ENCODE measurements at regions not wholly inside any gene's neighbourhood (a gene's known extent, or its start where the extent isn't known, plus 50 kb on each side); places are given as distances from the start of the nearest gene placed in this dataset.

DNA sequence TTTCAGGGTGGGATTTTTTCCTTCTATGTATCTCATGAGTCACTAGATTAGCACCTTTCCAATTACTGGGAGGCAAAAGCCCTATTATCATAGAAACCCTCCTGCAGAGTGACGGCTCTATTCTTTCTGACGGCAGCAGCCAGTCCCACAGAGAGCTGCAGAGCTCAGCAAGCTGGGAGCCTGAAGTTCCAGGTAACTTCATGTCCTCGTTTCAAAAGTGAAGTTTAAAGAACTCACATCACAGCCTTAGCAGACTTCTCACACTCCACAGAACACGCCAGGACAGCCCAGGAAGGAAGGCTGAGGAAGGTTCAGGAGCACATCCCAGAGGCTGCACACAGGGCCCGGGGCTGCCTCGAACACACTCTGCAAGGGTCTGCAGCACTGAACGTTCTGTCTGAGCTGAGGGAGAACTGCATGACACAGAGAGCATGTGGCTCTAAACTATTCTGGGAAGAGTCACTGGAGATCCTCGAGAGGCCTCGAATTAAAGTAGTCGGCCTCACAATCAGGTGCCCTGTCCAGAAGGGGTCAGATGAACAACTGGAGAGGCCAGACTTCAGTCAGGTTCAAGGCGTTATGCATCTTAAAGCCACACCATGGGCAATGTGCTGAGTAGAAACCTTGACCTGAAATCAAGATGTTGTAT, 104.2 kb upstream of the DRD2 start:
- DNase-seq = no peak

- no peak for DNase-seq
Observed at GRCh38 chr11:113578715-113579250, 103.6 kb upstream of the DRD2 start.

GRCh38 chr11:113578033-113578380, 102.8 kb upstream of the DRD2 start:
- DNase-seq = no peak

DNA sequence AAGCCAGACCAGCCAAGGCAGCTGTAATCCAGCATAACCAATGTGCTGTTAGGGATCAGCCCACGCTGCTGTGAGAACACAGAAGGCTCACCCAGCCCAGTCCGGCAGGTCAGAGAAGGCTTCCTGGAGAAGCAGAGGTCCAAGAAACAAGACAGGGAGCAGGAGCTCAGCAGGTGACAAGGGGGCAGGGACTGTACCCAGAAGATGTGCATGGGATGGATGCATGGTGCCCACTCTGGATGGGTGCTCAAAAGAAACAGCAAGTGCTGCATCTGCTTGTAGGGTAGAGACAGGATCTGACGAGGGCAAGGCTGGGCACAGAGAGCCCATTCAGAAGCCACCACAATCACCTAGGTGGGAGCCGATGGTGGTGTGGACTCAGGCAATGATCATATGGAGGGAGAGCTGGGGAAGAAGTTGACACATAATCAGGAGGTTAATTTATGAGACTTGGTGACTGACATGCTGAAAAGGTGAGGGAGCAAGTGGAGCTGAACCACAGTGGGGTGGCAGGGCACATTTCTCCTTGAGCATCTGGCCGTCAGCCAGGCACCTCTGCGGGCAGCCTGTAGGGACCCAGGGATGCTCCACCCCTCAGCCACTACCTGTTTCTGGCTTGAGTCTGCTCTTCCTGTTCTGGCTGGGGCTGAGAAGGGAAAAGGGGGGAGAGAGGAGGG, 102.3 kb upstream of the DRD2 start:
- DNase-seq = peak in 1 of 5 donors; percentile 22

DNA sequence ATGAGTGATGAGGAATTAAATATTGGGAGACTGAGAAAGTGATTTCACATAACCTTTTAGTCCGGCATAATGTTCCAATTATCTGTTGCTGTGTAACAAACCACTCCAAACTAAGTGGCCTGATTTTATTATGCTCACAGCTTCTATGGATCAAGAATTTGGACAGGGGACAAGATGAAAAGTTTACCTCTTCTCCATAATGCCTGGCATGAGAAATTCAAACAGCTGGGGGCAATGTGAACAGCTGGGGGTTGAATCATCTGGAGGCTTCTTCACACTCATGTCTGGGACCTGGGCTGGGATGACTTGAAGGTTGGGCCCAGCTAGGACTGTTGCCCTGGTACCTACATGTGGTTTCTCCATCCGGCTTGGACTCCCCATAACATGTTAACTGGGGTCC, 99.4 kb upstream of the DRD2 start:
- no peak for DNase-seq

GRCh38 chr11:113574171-113574570, 99.0 kb upstream of the DRD2 start:
- no peak for DNase-seq

- no peak for DNase-seq
Observed at GRCh38 chr11:113572136-113572735, 97.0 kb upstream of the DRD2 start.

GRCh38 chr11:113571531-113571930, 96.3 kb upstream of the DRD2 start:
- no peak for DNase-seq

DNA sequence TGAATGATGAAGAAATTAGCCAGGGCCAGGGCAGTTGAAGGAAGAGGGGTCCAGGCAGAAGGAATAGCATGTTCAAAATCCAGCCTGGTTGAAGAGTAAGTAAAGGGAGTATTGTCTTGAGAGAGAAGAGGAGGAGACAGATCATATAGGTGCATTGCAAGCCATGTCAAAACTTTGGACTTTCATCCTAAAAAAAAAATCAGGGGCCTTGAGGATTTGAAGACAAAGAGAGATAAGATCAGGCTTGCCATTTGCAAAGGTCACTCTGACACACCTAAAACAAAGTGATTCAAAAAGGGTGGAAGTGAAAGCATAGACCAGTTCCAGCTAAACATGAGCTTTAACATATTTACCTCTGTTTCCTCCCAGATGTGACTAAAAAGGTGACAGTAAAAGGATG, 95.7 kb upstream of the DRD2 start:
- no peak for DNase-seq

DNA sequence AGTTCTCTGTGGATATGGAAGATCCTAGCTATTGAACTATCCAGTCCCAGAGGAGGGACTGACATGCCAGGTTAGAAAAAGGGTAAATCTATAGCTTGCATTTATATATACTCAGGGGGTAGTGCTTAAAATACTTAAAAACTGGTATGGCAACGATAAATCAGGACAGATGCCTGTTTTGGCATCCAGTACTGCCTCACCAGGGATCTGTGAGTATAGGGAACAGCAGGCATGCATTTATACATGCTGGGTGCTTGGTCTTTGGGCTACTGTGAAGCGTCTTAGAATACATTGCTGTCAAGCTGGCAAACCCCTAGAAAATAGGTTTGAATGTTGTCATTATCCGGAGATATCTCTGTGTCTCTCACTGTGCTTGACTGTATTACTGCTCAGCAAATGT, 94.2 kb upstream of the DRD2 start:
- no peak for DNase-seq

DNA sequence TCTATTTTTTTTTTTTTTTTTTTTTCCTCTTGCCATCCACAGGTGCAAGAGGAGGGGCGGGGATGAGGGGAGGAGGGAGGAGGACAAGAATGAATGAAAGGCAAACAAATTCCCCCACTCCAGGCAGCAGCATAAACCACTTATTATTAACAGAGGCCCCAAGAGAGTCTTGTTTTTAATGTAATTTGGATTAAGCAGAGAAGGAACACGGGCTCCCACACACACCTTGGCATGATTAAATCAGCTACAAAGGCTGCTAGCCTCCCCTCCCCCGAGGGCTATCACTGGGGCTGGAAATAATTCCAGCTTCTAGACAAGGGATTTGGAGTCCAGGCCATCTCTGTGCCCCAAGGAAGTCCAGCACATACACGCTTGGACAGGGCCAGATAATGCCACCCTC, 93.4 kb upstream of the DRD2 start:
- DNase-seq = no peak

DNA sequence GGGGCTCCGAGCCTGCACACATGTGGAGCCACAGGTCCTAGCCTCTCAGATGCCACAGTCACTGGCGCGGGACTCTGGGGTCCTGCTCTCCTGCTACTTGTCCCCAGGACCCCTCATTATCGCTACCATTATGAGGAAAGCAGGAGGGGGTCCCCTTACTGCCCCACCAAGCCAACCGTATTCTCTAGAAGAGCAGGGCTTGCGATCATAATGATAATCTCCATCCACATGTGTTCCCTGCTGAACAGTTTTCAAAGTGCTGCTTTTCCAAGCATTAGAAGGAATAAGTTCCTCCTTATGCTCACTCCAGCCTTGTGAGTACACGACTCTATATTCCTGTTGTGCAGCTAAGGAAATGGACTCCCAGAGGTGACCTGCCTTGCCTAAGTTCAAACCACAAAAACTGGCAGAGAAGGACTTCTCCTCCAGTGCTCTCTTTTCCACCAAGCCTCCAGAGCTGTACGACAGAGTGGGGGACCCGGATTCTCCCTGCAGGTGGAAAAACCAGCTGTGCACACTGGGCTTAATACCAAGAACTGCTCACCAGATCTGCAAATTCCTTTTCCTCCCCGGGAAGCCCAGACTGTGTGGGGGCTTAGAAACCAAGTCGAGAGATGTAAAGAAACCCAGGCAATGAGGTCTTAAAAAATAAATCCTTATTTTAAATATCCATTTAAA, 92.8 kb upstream of the DRD2 start:
- no peak for DNase-seq

DNA sequence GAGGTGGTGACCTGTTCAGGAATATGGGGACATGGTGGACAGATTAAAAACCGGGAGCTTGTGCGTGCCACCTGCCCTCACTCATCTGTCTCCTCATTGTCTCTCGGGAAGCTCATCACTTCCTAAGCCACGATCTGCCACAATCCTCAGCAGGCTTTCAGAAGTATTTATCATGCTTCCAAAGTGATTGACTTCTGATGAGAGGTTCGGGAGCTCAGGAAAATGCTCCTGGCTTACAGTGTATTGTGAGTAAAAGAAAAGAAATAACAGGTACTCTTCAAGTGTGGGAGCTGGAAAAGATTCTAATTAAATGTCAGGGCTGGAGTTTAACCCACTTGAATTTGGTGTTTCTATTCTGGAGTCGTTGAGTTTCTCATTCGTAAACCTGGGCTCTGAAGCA, 91.9 kb upstream of the DRD2 start:
- DNase-seq = no peak

DNA sequence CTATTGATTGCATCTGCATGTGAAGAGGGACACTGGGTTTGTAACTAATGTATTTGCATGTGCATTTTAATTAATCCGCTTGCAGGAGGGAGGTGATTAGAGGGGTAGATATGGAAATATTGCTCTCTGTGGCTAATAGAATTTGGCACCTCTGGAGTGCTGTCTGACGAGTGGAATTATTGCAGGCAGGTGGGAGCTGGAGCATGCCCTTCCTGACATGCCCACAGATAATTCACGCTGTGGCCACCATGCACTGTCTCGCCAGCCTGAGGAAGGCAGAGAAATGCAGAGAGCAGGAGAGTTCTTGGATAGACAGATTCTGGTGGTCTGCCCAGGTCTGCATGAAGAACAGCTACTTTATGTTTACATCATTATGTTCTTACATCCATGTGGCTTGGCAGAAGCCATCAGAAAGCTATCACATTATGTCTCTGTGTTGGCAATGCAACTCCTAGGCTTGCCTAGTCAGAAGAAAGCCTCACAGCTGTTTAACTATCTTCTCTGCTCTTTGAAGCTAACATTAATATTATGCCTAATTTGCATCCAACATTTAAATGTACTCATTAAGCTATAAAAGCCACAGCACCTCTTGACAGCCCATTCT, 89.4 kb upstream of the DRD2 start:
- no peak for DNase-seq

- DNase-seq = no peak
Observed at GRCh38 chr11:113563766-113564526, 88.7 kb upstream of the DRD2 start.

DNA sequence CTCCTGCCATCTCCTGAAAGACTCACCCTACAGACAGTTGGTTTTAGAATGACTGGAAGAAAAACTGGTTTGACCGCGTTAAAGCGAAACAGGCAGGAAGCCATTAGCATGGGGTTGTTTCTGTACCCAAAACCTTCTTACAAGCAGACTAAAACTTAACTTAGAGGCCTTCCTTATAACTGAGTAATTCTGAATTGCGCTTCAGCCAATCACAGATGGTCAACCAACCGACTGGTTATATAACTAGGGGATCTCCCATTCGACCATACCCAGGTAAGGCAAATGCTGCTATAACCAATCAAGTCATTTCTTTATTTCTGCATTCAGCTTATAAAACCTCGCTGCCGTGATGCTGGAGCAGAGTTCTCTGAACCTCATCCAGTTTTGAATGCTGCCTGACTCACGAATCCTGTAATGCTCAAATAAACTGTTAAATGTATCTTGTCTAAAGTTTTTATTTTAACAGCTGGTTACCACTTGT, 87.8 kb upstream of the DRD2 start:
- DNase-seq = peak in 1 of 5 donors; percentile 76

- DNase-seq = no peak
Observed at GRCh38 chr11:113562576-113562975, 87.4 kb upstream of the DRD2 start.

GRCh38 chr11:113557926-113558325, 82.7 kb upstream of the DRD2 start:
- DNase-seq = no peak

- no peak for DNase-seq
Observed at GRCh38 chr11:113556036-113556435, 80.8 kb upstream of the DRD2 start.

GRCh38 chr11:113555071-113555619, 79.9 kb upstream of the DRD2 start:
- no peak for DNase-seq

DNA sequence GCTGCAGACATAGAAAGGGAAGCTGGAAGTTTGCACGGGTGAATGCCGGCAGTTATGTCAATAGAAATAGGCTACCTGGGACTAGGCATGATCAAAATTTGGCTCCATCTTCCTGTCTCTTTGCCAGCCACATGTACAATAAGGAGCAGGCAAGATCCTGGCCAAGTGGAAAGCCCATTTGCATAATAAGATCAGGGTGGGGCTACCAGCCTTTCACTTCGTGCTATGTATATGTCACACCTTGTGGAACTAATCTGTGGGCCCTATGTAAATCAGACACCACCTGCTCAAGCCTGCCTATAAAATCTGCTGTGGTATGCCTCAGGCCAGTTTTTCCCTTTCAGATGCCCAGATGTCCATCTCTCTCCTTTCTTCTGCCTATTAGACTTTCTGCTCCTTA, 79.3 kb upstream of the DRD2 start:
- DNase-seq = no peak

DNA sequence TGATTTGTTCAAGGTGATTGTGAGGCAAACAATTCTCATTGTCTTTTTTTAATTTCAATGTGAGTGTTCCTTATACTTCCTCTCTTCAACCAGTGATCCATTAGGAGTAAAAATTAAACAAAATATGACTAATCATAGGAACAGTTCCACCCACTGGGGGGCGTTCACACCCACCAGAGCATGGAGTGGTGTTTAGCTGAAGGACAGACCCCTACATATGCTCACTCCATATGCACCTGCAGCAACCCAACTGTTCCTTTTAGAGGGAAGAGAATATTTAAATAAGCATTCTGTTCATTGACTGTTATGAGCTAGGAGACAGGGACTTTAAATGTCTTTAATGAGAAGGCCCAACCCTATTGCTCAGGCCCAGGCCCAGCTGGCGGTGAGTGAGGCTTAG, 78.7 kb upstream of the DRD2 start:
- no peak for DNase-seq
